ENCODE measurements at regions not wholly inside any gene's neighbourhood (a gene's known extent, or its start where the extent isn't known, plus 50 kb on each side); places are given as distances from the start of the nearest gene placed in this dataset.
A peak's percentile ranks its signal among the peaks of the same experiment; 100 is the strongest.

DNA sequence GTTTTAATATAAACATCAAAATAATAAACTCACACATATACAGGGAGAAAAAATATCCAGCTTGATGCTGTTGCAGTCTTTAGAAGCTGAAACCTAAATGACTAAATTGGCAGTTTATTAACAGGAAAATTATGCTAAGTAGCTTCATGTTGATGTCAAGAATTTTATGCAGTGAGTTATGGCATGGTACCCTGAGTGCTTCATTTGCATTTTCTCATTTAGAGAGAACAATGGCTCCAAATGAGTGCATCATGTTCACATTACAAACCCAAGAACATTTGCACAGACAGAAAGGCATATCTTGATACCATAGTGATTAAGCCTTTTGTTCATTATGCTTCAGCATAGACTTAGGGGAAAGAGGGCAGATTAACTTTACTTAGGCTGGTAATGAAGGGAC is 102.9 kb upstream of the FSTL4 start:
- Mint-ChIP-seq H3K4me1 (no peaks in the 10 kb centered on the region), H3K36me3 (no peaks in the 10 kb centered on the region), H3K4me3 (no peak overlapping the region), H3K27me3 (peaks cover 5 to 20% of the 10 kb centered on the region in 2 donors), H3K9me3 (peaks cover 0 to under 1% (median 0%) of the 10 kb centered on the region in 5 donors), H3K27ac (no peak overlapping the region)
- Histone ChIP-seq H3K27me3 (ENCODE audit: insufficient read depth, low read length, poor library complexity, severe bottlenecking) (no peaks in the 10 kb centered on the region), H3K27ac (ENCODE audit: low read depth, low read length) (no peak overlapping the region), H3K9me3 (ENCODE audit: low read length) (no peaks in the 10 kb centered on the region), H3K36me3 (ENCODE audit: insufficient read depth, low read length) (no peaks in the 10 kb centered on the region), H3K4me1 (ENCODE audit: insufficient read depth, low read length) (no peaks in the 10 kb centered on the region), H3K4me3 (ENCODE audit: low read length) (no peak overlapping the region)
- ChIA-PET POLR2A (no interaction called here), CTCF (no interaction called here)
- DNase-seq = no peak

DNA sequence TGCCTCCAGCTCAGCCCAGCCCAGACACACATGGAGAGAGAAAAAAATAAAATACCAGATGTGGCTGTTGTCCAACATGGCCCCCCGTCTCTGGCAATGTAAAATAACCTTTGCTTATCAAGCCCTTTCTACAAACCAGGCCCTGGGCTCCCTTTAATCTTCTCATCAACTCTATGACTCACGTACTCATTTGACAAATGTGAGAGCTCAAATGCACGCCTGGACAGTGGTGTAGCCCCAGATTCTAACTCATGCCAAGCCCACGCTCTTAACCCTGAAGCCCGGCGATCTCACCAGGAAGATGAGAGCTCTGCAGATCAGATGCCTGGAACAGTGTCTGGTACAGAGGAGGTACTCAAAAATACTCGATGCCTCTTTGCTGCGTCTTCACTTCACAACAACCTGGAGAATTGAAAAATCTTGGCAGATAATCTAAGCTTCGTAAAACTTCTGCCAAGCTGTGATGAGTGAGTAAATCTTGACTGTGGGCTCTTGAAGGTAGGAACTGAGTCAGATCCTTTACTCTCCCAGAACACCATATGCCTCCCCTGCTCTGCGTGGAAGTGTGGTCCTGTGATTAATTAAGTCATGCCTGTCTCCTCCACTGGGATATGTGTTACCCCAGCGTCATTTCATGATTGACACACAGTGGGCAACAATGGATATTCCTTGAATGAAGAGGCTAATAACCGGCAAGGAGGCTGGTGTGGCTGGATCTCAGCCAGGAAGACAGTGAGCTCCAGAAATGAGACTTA is 102.0 kb upstream of the FSTL4 start:
- no peaks in the 10 kb centered on the region for H3K27me3 ChIP-seq (ENCODE audit: insufficient read depth, low read length, poor library complexity, severe bottlenecking)
- POLR2A ChIA-PET = no interaction called here
- no peaks in the 10 kb centered on the region for H3K4me1 ChIP-seq (ENCODE audit: insufficient read depth, low read length)
- no peaks in the 10 kb centered on the region for H3K9me3 ChIP-seq (ENCODE audit: low read length)
- CTCF ChIA-PET = no interaction called here
- no peaks in the 10 kb centered on the region for H3K36me3 ChIP-seq (ENCODE audit: insufficient read depth, low read length)
- H3K27me3 Mint-ChIP-seq = peaks cover 7 to 24% of the 10 kb centered on the region in 2 donors
- H3K36me3 Mint-ChIP-seq = no peaks in the 10 kb centered on the region
- no peak overlapping the region for H3K4me3 ChIP-seq (ENCODE audit: low read length)
- H3K4me3 Mint-ChIP-seq = no peak overlapping the region
- no peak overlapping the region for H3K27ac Mint-ChIP-seq
- no peaks in the 10 kb centered on the region for H3K9me3 Mint-ChIP-seq
- no peaks in the 10 kb centered on the region for H3K4me1 Mint-ChIP-seq
- no peak overlapping the region for H3K27ac ChIP-seq (ENCODE audit: low read depth, low read length)
- no peak for DNase-seq

DNA sequence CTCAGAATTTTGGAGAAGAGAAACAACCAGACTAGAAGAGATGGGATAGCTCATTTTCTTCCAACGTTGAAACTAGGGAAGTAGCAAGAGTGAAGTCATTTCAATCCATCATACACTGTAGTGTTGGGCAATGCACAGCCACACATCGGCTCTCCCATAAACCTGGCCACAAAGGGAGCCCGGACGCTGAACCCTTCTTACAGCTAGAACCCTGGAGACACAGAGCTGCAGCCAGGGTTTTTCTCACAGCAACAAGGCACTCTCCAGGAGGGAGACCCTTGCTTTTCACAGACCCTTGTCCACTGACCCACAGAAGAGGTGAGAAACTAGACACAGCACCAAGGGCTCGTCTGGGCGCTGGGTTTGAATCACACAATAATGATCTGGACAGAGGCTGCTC is 101.4 kb upstream of the FSTL4 start:
- H3K4me1 ChIP-seq (ENCODE audit: insufficient read depth, low read length) = no peaks in the 10 kb centered on the region
- H3K27ac Mint-ChIP-seq = no peak overlapping the region
- no peak overlapping the region for H3K4me3 Mint-ChIP-seq
- no peaks in the 10 kb centered on the region for H3K27me3 ChIP-seq (ENCODE audit: insufficient read depth, low read length, poor library complexity, severe bottlenecking)
- no peak overlapping the region for H3K27ac ChIP-seq (ENCODE audit: low read depth, low read length)
- no peaks in the 10 kb centered on the region for H3K36me3 Mint-ChIP-seq
- H3K9me3 ChIP-seq (ENCODE audit: low read length) = no peaks in the 10 kb centered on the region
- H3K4me3 ChIP-seq (ENCODE audit: low read length) = no peak overlapping the region
- no peaks in the 10 kb centered on the region for H3K9me3 Mint-ChIP-seq
- H3K36me3 ChIP-seq (ENCODE audit: insufficient read depth, low read length) = no peaks in the 10 kb centered on the region
- no peak for DNase-seq
- peaks cover 7 to 24% of the 10 kb centered on the region in 2 donors for H3K27me3 Mint-ChIP-seq
- CTCF ChIA-PET = no interaction called here
- POLR2A ChIA-PET = no interaction called here
- no peaks in the 10 kb centered on the region for H3K4me1 Mint-ChIP-seq

DNA sequence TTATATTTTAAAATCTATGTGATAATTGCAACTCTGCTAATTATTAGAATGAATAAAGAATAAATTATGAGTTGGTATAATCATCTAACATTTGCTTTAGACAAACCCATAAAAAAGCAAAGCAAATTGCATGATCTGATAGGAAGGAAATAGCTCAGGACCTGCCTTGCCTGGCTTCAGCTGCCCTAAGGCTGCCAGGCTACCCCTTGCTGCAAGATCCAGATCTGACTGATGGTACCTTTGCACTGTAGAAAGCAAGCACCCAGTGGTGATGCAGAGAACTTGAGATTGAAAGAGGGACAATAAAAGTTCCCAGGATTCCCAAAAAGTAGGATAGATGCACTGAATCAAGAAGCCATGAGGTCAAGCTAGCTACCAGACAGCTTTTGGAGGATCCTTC is 100.9 kb upstream of the FSTL4 start:
- H3K36me3 ChIP-seq (ENCODE audit: insufficient read depth, low read length) = no peaks in the 10 kb centered on the region
- no peak for DNase-seq
- Mint-ChIP-seq H3K36me3 (no peaks in the 10 kb centered on the region), H3K4me3 (no peak overlapping the region), H3K27ac (no peak overlapping the region), H3K4me1 (no peaks in the 10 kb centered on the region), H3K27me3 (peaks cover 5 to 19% of the 10 kb centered on the region in 2 donors), H3K9me3 (no peaks in the 10 kb centered on the region)
- no peaks in the 10 kb centered on the region for H3K4me1 ChIP-seq (ENCODE audit: insufficient read depth, low read length)
- no peak overlapping the region for H3K4me3 ChIP-seq (ENCODE audit: low read length)
- CTCF ChIA-PET = no interaction called here
- POLR2A ChIA-PET = no interaction called here
- H3K27me3 ChIP-seq (ENCODE audit: insufficient read depth, low read length, poor library complexity, severe bottlenecking) = no peaks in the 10 kb centered on the region
- no peak overlapping the region for H3K27ac ChIP-seq (ENCODE audit: low read depth, low read length)
- no peaks in the 10 kb centered on the region for H3K9me3 ChIP-seq (ENCODE audit: low read length)

DNA sequence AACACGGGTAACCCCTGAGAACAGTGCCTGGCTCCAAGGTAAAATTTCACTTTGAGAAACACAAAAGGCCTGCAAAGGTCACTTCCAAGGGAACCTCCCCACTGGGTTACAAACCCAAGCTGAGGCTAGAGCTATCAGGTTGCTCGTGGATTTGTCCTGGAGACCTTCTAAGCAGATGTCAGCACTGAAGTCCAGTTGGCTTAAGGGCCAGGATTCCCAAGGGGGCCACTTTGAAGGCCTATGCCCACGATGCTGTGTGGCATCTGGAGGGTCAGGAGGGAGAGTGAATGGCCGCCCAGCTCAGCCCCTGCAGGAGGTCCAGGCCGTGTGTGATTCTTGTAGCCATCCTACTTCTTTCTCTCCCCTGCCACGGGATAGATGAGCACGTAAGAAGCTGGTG is 100.2 kb upstream of the FSTL4 start:
- H3K4me1 Mint-ChIP-seq = no peaks in the 10 kb centered on the region

DNA sequence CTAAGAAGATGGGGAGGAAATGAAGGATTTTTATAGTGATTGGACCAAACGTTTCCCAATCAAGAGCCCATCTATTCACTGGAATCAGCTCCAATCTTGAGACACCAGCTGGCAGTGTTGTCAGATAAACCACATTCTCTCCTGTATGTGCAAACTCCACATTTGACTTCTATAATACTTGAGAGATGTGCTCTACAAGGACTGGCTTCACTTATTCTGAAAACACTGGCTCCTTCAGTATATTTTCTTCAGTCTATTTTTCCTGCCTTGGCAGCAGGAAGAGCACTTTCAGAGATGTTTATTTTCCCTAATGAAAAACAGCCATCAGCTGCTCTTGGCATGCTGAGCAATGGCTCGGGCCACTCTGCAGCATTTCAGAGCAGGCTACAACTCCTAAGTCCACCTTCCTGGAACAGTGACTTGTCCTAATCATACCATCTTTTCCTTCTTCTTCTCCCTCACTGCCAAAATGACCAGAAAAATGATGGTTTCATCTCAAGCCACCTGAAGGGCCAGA is 96.9 kb upstream of the FSTL4 start:
- Histone ChIP-seq H3K9me3 (ENCODE audit: low read length) (no peaks in the 10 kb centered on the region), H3K4me1 (ENCODE audit: insufficient read depth, low read length) (no peaks in the 10 kb centered on the region), H3K36me3 (ENCODE audit: insufficient read depth, low read length) (no peaks in the 10 kb centered on the region), H3K27me3 (ENCODE audit: insufficient read depth, low read length, poor library complexity, severe bottlenecking) (no peaks in the 10 kb centered on the region), H3K4me3 (ENCODE audit: low read length) (no peak overlapping the region), H3K27ac (ENCODE audit: low read depth, low read length) (no peak overlapping the region)
- H3K27me3 Mint-ChIP-seq = peaks cover 5 to 13% of the 10 kb centered on the region in 2 donors
- no peaks in the 10 kb centered on the region for H3K4me1 Mint-ChIP-seq
- H3K27ac Mint-ChIP-seq = no peak overlapping the region
- no peak overlapping the region for H3K4me3 Mint-ChIP-seq
- H3K9me3 Mint-ChIP-seq = no peaks in the 10 kb centered on the region
- H3K36me3 Mint-ChIP-seq = no peaks in the 10 kb centered on the region
- no peak for DNase-seq
- CTCF ChIA-PET = no interaction called here
- POLR2A ChIA-PET = no interaction called here

More for the DNA sequence above, 100.2 kb upstream of the FSTL4 start:
- H3K4me3 Mint-ChIP-seq = no peak overlapping the region
- no peaks in the 10 kb centered on the region for H3K9me3 Mint-ChIP-seq
- H3K27ac Mint-ChIP-seq = no peak overlapping the region
- H3K4me1 ChIP-seq (ENCODE audit: insufficient read depth, low read length) = no peaks in the 10 kb centered on the region
- CTCF ChIA-PET = no interaction called here
- POLR2A ChIA-PET = no interaction called here
- H3K9me3 ChIP-seq (ENCODE audit: low read length) = no peaks in the 10 kb centered on the region
- H3K27me3 ChIP-seq (ENCODE audit: insufficient read depth, low read length, poor library complexity, severe bottlenecking) = no peaks in the 10 kb centered on the region
- H3K27ac ChIP-seq (ENCODE audit: low read depth, low read length) = no peak overlapping the region
- no peak for DNase-seq
- H3K4me3 ChIP-seq (ENCODE audit: low read length) = no peak overlapping the region
- no peaks in the 10 kb centered on the region for H3K36me3 Mint-ChIP-seq
- peaks cover 5 to 17% of the 10 kb centered on the region in 2 donors for H3K27me3 Mint-ChIP-seq
- no peaks in the 10 kb centered on the region for H3K36me3 ChIP-seq (ENCODE audit: insufficient read depth, low read length)

DNA sequence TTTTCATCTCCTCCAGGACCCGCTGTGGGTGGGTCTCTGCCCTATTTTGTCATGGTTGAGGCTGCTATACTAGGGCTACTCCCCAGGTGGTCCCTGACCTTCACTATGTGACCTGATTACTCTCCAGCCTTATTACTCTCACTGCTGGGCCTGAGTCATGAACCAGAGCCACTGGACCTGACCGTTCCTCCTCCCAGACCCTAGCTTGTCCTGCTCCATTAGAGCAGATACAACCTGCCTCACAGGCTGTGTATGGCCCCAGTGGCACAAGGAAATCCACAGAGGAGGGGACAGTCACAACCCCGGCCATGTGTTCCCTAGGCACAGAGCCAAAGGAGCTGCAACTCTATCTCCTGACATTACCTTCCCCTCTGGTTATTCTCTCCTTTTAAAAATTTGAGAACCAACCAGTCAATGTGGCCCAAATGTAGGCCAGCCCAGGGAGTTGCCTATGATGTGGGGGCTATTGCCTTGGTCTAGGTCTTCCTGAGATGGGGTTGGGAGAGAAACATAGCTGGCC is 96.0 kb upstream of the FSTL4 start:
- ChIA-PET CTCF (no interaction called here), POLR2A (no interaction called here)
- H3K36me3 ChIP-seq (ENCODE audit: insufficient read depth, low read length) = no peaks in the 10 kb centered on the region
- Mint-ChIP-seq H3K4me1 (no peaks in the 10 kb centered on the region), H3K4me3 (no peak overlapping the region), H3K9me3 (no peaks in the 10 kb centered on the region), H3K27me3 (peaks cover 2 to 12% of the 10 kb centered on the region in 2 donors), H3K36me3 (no peaks in the 10 kb centered on the region), H3K27ac (no peak overlapping the region)
- DNase-seq = no peak
- H3K9me3 ChIP-seq (ENCODE audit: low read length) = no peaks in the 10 kb centered on the region
- H3K4me1 ChIP-seq (ENCODE audit: insufficient read depth, low read length) = no peaks in the 10 kb centered on the region
- no peak overlapping the region for H3K27ac ChIP-seq (ENCODE audit: low read depth, low read length)
- H3K27me3 ChIP-seq (ENCODE audit: insufficient read depth, low read length, poor library complexity, severe bottlenecking) = no peaks in the 10 kb centered on the region
- H3K4me3 ChIP-seq (ENCODE audit: low read length) = no peak overlapping the region

DNA sequence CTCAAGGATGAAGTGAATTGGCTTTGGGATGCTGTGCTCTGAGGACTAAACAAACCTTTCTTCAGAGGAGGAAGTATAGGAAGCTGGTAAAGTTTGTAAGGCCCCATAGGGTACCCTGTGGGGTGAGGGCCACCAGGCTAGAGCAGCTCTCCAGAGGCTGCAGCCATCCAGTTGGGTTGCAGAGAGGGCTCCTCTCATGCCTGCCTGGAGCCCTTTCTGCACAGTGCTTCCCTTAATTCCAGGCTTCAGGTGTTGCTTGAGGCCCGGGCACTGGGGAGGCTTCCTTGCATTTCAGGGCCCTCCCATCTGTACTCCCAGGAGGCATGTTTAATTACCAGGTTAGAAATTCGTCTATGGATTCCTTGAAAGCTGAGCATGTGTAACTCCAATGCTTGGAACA is 95.3 kb upstream of the FSTL4 start:
- H3K9me3 ChIP-seq (ENCODE audit: low read length) = no peaks in the 10 kb centered on the region
- H3K4me1 Mint-ChIP-seq = no peaks in the 10 kb centered on the region
- H3K27ac ChIP-seq (ENCODE audit: low read depth, low read length) = no peak overlapping the region
- peaks cover 4 to 9% of the 10 kb centered on the region in 2 donors for H3K27me3 Mint-ChIP-seq
- CTCF ChIA-PET = no interaction called here
- H3K27ac Mint-ChIP-seq = peak overlapping the region in 1 of 8 donors; percentile 43
- no peaks in the 10 kb centered on the region for H3K36me3 Mint-ChIP-seq
- H3K4me3 Mint-ChIP-seq = no peak overlapping the region
- no peak overlapping the region for H3K4me3 ChIP-seq (ENCODE audit: low read length)
- no peaks in the 10 kb centered on the region for H3K9me3 Mint-ChIP-seq
- no peaks in the 10 kb centered on the region for H3K27me3 ChIP-seq (ENCODE audit: insufficient read depth, low read length, poor library complexity, severe bottlenecking)
- H3K4me1 ChIP-seq (ENCODE audit: insufficient read depth, low read length) = no peaks in the 10 kb centered on the region
- POLR2A ChIA-PET = no interaction called here
- H3K36me3 ChIP-seq (ENCODE audit: insufficient read depth, low read length) = no peaks in the 10 kb centered on the region
- DNase-seq = no peak
